Activated naive CD8-positive, alpha-beta T cell treated with anti-CD3 and anti-CD28 coated beads for 36 hours (primary cell): ENCODE measurements at regions not wholly inside any gene's neighbourhood (a gene's known extent, or its start where the extent isn't known, plus 50 kb on each side); places are given as distances from the start of the nearest gene placed in this dataset.

Experiments used
- DNase-seq: peaks from one replicate; pipeline ENCODE4 v3.0.0; 2021
- H3K27ac Mint-ChIP-seq: one replicate; pipeline ENCODE4 v1.8.0; 2022; ENCODE audit warnings: mild to moderate bottlenecking, moderate library complexity, mixed read lengths
- H3K27me3 Mint-ChIP-seq: one replicate; pipeline ENCODE4 v1.8.0; 2022; ENCODE audit warnings: mild to moderate bottlenecking, mixed read lengths
- H3K36me3 Mint-ChIP-seq: one replicate; pipeline ENCODE4 v1.8.0; 2021; ENCODE audit warnings: mild to moderate bottlenecking, mixed read lengths
- H3K4me1 Mint-ChIP-seq: one replicate; pipeline ENCODE4 v1.8.0; 2021; ENCODE audit warnings: mixed read lengths
- H3K4me3 Mint-ChIP-seq: one replicate; pipeline ENCODE4 v1.8.0; 2022; ENCODE audit warnings: mild to moderate bottlenecking, moderate library complexity, mixed read lengths
- H3K9me3 Mint-ChIP-seq: one replicate; pipeline ENCODE4 v1.8.0; 2022; ENCODE audit warnings: mixed read lengths

DNA sequence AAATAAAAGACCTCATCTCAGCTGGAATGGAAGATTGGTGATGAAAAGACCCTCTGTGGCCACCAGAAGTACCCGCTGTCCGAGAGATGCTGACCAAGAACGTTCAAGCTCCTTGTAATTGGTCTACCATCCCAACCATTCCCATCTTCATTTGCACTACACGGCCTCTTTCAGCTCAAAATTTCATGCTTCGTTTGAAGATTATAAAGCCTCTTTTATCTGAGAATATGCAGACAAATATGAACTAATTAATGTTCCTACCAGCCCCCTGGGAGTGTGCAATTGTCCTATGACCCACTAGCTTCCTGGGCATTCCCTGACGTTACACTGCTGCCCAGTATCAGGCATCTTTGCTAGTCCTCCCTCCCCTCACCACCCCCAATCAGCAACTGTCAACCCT is 583.7 kb downstream of the MID1IP1 start:
- H3K36me3 Mint-ChIP-seq = no peaks in the 10 kb centered on the region
- H3K27me3 Mint-ChIP-seq = no peaks in the 10 kb centered on the region
- DNase-seq = no peak
- no peak overlapping the region for H3K4me3 Mint-ChIP-seq
- H3K9me3 Mint-ChIP-seq = no peaks in the 10 kb centered on the region
- no peak overlapping the region for H3K27ac Mint-ChIP-seq
- H3K4me1 Mint-ChIP-seq = peaks cover 1% of the 10 kb centered on the region

DNA sequence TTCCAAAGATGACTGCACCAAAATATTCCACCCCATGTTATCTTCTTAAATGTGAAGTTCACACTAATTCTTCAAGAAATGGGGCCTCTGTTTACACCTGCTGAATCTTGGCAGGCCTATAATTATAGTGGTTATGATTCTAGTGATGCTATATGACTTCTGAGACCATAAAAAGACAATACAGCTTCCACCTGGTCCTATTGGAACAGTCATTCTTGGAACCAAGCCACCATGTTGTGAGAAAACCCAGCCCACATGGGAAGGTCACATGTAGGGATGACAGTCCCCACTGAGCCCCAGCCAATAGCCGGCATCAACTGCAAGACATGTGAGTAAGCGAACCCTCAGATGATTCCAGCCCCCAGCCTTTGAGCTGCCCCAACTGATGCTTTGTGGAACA is 587.5 kb downstream of the MID1IP1 start:
- DNase-seq = no peak
- H3K36me3 Mint-ChIP-seq = no peaks in the 10 kb centered on the region
- peaks cover 5% of the 10 kb centered on the region for H3K4me1 Mint-ChIP-seq
- no peaks in the 10 kb centered on the region for H3K9me3 Mint-ChIP-seq
- no peak overlapping the region for H3K4me3 Mint-ChIP-seq
- no peak overlapping the region for H3K27ac Mint-ChIP-seq
- H3K27me3 Mint-ChIP-seq = no peaks in the 10 kb centered on the region

DNA sequence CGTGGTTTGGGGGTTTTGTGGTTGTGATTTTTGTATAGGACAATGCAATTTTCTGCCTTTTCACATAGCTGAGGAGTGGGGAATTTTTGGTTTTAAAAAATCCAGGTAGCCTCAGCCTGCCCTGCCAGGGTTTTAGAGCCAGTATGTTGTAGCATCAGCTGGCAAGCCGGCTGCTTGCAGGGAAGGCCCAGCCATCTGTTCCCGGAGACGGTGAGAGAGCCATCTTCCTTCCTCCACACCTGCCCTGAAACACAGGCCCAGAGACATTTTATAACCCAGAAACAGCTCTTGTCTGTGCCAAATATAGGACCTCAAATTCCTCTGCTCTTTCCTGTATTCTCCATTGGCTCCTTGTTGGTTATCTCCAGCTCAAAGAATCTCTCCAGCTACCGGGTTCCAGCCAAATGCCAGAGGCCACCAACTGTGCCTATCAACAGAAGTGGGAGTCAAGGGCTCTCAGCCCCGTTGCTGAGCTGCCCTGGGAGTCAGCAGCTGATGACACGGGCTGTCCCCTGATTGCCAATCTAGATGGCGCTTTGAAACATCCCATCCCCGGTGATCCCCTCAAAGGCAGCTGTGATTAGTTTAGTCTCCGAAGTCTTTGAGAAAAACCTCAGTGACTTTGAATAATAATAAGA is 595.2 kb downstream of the MID1IP1 start:
- Mint-ChIP-seq H3K36me3 (no peaks in the 10 kb centered on the region), H3K27me3 (no peaks in the 10 kb centered on the region), H3K4me1 (peaks cover 9% of the 10 kb centered on the region), H3K27ac (no peak overlapping the region), H3K9me3 (peaks cover 2% of the 10 kb centered on the region), H3K4me3 (no peak overlapping the region)
- DNase-seq = no peak

DNA sequence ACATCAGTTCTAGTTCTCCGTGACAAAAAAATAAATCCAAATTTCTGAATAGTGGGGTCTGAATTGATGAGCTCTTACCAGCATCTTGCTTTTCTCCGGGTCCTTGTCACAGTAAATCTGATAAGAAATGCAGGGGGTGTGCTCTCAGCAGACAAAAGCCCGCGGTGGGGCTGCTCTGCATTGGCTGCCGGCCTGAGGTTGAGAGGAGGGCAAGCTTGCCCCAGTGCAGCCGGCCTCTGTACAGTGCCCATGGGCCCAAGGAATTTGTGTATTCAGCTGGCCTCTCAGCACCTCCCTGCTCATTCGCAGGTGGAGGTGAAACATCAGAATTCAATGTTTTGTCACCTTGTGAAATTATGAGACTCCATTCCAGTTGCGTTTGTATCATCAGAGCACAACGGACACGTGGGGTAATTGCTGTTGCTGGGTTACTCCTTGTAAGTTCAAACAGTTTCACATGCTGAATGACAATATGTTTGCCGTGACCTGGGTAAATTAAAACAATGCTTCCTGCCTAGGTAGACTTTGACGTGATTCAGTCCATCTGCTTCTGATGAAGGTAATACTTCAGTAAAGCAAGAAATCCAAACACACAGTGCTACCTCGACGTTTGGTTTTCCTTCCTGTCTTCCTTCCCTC is 596.4 kb downstream of the MID1IP1 start:
- Mint-ChIP-seq H3K9me3 (peaks cover 2% of the 10 kb centered on the region), H3K4me1 (peaks cover 16% of the 10 kb centered on the region), H3K27me3 (no peaks in the 10 kb centered on the region), H3K27ac (no peak overlapping the region), H3K36me3 (no peaks in the 10 kb centered on the region), H3K4me3 (no peak overlapping the region)
- DNase-seq = no peak

DNA sequence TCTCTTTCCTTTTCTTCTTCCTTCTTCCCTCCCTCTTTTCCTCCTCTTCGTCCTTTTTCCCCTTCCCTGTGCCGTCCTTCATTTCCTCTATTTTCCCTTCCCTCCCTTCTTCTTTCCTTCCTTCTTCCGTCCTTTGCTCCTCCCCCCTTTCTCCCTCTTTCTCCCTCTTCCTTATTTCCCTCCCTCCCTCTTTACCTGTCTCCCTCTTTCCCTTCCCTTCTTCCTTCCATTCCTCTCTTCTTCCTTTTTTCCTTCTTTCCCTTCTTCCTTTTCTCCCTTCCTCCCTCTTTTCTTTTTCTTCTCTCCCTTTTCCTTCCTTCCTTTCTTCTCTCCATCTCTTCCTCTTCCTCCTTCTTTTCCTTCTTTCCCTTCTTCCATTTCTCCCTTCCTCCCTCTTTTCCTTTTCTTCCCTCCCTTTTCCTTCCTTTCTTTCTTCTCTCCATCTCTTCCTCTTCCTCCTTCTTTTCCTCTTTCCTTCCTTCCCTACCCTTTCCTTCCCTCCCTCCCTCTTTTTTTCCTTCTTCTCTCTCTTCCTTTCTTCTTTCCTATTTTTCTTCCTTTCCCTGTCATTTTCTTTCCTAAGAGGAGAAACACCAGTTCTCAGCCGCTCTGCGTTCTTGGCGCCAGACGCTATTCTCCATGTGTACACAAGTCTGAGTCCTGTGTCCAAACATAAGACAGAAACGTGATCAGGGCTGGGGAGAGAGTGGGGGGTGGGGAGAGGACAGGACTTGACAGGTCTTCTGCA is 597.1 kb downstream of the MID1IP1 start:
- H3K9me3 Mint-ChIP-seq = peaks cover 2% of the 10 kb centered on the region
- no peak overlapping the region for H3K4me3 Mint-ChIP-seq
- peaks cover 15% of the 10 kb centered on the region for H3K4me1 Mint-ChIP-seq
- no peak overlapping the region for H3K27ac Mint-ChIP-seq
- H3K36me3 Mint-ChIP-seq = no peaks in the 10 kb centered on the region
- no peak for DNase-seq
- H3K27me3 Mint-ChIP-seq = no peaks in the 10 kb centered on the region

DNA sequence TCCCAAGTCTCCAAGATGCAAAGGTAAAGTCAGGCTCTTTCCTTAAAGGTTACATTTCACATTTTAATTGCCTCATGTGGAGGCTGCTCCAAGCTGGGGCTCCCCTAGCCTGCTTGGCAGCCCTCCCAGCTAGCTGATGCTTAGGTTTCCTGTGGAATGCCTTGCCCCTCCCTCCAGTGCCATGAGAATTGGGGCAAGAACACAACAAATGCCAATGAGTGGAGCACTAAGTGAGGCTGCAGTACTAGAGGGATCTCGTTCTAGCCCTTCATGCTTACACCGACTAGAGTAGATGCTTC is 597.7 kb downstream of the MID1IP1 start:
- Mint-ChIP-seq H3K4me1 (peaks cover 13% of the 10 kb centered on the region), H3K27ac (no peak overlapping the region), H3K4me3 (no peak overlapping the region), H3K27me3 (no peaks in the 10 kb centered on the region), H3K9me3 (peaks cover 2% of the 10 kb centered on the region), H3K36me3 (no peaks in the 10 kb centered on the region)
- DNase-seq = no peak

DNA sequence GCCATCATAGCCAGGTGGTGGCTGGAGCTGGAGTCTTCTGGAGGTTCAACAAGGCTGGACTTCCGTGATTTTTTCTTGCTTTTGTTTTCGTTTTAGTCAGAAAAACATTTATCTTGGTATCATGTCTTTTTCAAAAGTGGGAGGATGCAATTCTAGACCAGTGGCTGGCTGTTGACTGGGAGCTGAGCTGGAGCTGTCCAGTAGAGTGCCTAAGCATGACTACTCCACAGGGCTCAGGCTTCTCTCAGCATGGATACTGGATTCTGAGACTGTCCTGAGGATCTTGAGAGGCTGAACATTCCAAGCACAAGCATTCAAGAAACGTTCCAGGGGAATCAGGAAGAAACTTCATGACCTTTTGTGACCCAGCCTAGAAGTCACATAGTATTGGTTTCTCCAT is 598.1 kb downstream of the MID1IP1 start:
- H3K4me1 Mint-ChIP-seq = peaks cover 13% of the 10 kb centered on the region
- H3K27ac Mint-ChIP-seq = no peak overlapping the region
- H3K9me3 Mint-ChIP-seq = peaks cover 2% of the 10 kb centered on the region

DNA sequence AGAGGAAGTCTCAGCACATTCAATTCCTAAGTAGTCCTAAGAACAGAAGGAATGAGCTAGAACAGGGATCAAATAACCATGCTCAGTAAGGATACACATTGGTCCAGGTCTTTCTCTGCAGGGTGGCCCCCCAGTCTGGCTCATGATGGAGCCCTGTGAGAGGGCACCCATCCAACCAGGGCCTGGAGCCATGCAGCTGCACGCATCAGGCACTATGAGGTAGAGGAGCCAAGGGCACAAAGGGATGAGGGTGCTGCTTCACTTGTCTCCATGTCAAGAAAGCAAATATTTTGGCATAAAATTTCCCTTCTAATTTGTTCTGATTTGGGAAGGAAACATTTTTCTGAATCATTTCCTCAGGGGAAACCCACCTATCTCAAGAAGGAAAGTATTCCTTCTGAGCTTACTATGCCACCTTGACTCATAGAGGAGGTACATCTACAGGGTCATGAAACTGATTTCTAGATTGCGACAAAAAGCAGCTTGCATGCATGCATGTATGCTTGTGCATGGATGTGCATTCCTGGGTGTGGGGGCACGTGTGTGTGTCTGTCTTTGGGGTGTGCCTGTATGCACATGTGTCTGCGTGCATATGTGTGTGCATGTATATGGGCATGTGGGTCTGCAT is 600.3 kb downstream of the MID1IP1 start:
- Mint-ChIP-seq H3K4me1 (peaks cover 13% of the 10 kb centered on the region), H3K4me3 (no peak overlapping the region), H3K27ac (no peak overlapping the region), H3K27me3 (no peaks in the 10 kb centered on the region), H3K9me3 (peaks cover 2% of the 10 kb centered on the region), H3K36me3 (no peaks in the 10 kb centered on the region)
- no peak for DNase-seq

More for the DNA sequence above, 598.1 kb downstream of the MID1IP1 start:
- DNase-seq = no peak
- H3K4me3 Mint-ChIP-seq = no peak overlapping the region
- no peaks in the 10 kb centered on the region for H3K36me3 Mint-ChIP-seq
- no peaks in the 10 kb centered on the region for H3K27me3 Mint-ChIP-seq

DNA sequence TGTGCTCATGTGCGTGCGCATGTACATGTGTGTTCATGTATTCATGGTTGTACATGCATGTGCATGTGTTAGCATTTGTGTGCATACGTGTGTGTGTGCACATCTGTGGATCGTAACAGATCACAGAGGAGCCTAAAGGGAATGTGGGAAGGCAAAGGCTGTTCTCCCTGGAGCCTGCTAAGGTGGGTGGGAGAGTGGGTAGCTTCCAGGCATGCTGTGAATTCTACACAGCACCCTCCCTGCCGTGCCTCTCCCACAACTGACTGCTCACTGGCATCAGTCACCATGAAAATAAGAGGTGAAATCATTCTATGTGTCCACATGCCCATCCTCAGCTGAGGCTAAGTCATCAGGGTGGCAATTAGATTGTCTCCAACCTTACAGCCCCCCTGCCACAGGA is 600.9 kb downstream of the MID1IP1 start:
- Mint-ChIP-seq H3K4me1 (peaks cover 13% of the 10 kb centered on the region), H3K4me3 (no peak overlapping the region), H3K9me3 (peaks cover 2% of the 10 kb centered on the region), H3K36me3 (no peaks in the 10 kb centered on the region), H3K27ac (no peak overlapping the region), H3K27me3 (no peaks in the 10 kb centered on the region)
- no peak for DNase-seq

DNA sequence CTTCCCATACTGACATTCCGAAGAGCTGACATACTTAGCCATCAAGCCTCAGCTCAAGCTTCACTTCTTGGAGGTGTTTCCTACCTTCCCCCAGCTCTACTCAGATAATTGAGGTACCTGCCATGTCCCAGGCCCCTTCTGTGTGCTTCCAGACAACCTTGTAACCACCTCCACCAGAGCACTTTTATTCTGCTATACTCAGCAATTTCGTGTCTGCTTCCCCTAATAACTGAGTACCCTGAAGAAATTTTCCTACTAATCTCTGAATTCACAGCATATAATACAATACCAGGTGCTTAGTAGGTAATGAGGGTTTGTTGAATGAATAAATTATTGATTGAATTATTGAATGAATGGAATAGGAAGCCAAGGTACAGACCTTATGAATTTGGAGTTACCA is 605.5 kb downstream of the MID1IP1 start:
- Mint-ChIP-seq H3K27ac (no peak overlapping the region), H3K4me3 (no peak overlapping the region), H3K27me3 (no peaks in the 10 kb centered on the region), H3K9me3 (no peaks in the 10 kb centered on the region), H3K4me1 (peaks cover 16% of the 10 kb centered on the region), H3K36me3 (no peaks in the 10 kb centered on the region)
- DNase-seq = no peak

DNA sequence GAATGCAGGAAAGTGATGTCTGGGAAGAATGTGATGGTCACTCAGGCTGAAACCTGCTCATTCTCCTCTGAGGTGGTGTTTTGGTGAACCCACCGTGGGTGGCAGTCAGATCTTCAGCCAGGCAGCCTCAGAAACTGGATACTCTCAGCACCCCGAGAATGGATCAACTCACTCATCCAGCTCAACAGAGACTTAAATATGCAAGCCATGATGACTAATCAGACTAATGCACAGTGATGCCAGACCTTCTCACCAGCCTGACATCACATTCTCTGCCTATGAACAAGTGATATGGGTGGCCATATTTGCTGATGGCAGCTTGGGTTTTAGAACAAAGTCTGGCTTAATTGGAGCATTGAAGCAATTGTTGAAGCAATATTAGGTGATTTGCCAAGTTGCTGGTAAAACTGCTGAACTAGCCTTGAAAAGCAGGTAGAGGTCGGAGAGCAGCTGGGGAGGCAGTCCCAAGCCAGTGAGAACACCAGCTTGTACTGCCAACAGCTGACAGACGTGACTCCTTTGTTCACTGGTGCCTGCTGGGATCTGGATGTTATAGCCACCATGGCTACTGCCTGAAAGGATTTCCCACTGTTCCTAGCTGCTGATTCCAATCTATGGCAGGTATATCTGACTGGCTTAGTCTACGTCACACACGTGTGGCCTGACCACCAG is 608.1 kb downstream of the MID1IP1 start:
- H3K4me3 Mint-ChIP-seq = no peak overlapping the region
- H3K36me3 Mint-ChIP-seq = no peaks in the 10 kb centered on the region
- no peak overlapping the region for H3K27ac Mint-ChIP-seq
- peaks cover 2% of the 10 kb centered on the region for H3K9me3 Mint-ChIP-seq
- peaks cover 9% of the 10 kb centered on the region for H3K4me1 Mint-ChIP-seq
- no peaks in the 10 kb centered on the region for H3K27me3 Mint-ChIP-seq
- no peak for DNase-seq

DNA sequence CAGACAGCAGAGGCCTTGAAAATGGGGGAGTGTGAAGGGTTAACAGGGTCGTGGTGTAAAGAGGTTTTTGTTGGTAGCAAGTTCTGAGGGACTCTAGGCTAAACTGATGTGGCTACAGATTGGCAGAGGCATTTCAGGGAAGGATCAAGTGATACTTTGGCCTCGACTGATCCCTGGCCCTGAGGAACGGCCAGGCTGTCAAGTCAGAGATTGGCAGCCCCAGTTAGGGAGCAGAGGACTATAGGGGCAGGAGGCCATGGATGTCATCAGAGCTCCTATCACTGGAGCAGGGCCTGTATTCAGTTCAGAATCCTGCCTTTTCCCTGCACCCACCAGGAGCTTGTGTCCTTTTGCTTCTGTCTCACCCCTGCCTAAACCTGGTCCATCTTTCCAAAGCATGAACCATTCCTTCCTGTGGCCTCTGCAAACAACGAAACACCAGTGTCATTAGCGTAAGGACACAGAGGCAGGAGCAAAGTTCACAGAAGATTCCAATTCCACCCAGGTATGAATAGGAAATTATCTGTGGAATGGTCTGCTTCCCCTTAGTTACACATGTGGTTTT is 613.1 kb downstream of the MID1IP1 start:
- Mint-ChIP-seq H3K27me3 (no peaks in the 10 kb centered on the region), H3K27ac (no peak overlapping the region), H3K9me3 (peaks cover 4% of the 10 kb centered on the region), H3K4me3 (no peak overlapping the region), H3K36me3 (peaks cover 6% of the 10 kb centered on the region), H3K4me1 (peaks cover 16% of the 10 kb centered on the region)
- DNase-seq = no peak

DNA sequence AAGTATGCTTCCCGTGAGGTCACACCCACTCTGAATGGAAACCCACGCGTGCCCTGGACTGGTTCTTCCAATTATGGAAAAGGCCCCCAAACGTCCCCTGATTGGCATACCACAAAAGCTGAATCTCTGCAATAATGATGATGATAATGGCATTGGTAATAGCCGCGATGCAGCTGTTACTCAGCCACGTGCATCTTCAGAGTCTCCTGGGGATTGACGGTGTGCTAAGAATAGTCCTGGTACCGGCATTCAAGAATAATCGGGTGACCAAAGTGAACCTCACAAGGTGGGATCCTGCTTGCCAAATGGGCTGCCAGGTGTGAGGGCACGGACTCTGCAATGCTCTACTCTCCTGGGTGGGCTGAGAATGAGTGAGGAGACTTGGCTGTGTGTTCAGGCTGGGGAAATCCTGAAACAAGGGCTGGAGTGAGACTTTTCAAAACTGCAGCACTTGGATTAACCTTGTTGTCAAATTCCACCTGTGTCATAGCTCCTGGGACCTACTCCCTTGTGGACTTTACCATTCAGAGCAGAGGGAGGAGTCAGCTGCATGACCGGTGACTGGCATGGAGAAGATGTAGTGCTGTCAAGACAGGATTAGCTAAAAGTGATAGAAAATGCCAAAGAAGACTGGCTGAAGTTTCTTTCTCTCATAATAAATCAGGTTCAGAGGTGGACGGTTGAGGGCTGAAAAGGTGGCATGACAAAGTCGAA is 615.4 kb downstream of the MID1IP1 start:
- H3K36me3 Mint-ChIP-seq = peaks cover 6% of the 10 kb centered on the region
- H3K27ac Mint-ChIP-seq = no peak overlapping the region
- peaks cover 4% of the 10 kb centered on the region for H3K9me3 Mint-ChIP-seq
- no peaks in the 10 kb centered on the region for H3K27me3 Mint-ChIP-seq
- peaks cover 11% of the 10 kb centered on the region for H3K4me1 Mint-ChIP-seq
- DNase-seq = no peak
- no peak overlapping the region for H3K4me3 Mint-ChIP-seq

DNA sequence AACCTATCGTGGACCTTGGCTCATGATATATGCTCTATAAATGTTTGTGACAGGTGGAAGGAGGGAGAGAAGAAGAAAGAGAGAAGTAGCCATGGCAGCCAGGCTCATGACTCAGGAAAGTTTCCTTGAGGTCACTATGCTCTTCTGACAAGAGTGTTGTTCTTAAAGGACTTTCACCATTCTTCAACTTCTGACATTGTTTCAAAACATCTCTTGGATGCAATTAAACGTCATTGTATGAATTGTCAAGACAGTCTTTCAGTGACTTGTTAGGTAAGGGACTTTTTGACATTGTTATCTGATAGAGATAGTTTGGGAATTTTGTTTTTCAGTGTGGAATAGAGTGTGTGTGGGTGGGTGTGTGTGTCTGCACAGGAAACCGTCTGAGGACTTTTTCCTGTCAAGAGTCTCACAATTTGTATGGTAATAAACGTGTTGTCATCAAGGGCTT is 617.0 kb downstream of the MID1IP1 start:
- no peak for DNase-seq
- Mint-ChIP-seq H3K4me1 (peaks cover 11% of the 10 kb centered on the region), H3K27ac (peak overlapping the region; percentile 70), H3K27me3 (no peaks in the 10 kb centered on the region), H3K36me3 (peaks cover 15% of the 10 kb centered on the region), H3K4me3 (no peak overlapping the region), H3K9me3 (peaks cover 5% of the 10 kb centered on the region)
